Transverse colon (tissue), 4 donors: ENCODE measurements at regions not wholly inside any gene's neighbourhood (a gene's known extent, or its start where the extent isn't known, plus 50 kb on each side); places are given as distances from the start of the nearest gene placed in this dataset.
A peak's percentile ranks its signal among the peaks of the same experiment; 100 is the strongest.

Experiments
- CTCF ChIP-seq, 5 experiments: fragments of 200-600 bp in 3 of 5; fragments of 450-650 bp in 2 of 5; sonication (generic) in 3 of 5; IDR thresholded peaks; 1 replicate in 2 of 5; 2 replicates in 3 of 5; pipeline ENCODE4 v1.5.1; 2016 to 2017; ENCODE audit warnings: antibody characterized with exemption in 5 of 5, inconsistent platforms in 3 of 5, mild to moderate bottlenecking in 2 of 5, moderate library complexity in 1 of 5
- POLR2A ChIP-seq: fragments of 450-650 bp; IDR thresholded peaks from one replicate; pipeline ENCODE4 v1.6.1; 2016; ENCODE audit warnings: antibody characterized with exemption, mild to moderate bottlenecking, moderate library complexity
- POLR2AphosphoS5 ChIP-seq, 3 donors: sonication (generic); formaldehyde crosslinking; IDR thresholded peaks; one replicate each; pipeline ENCODE4 v1.6.1; 2016; ENCODE audit warnings: antibody characterized with exemption in 3 of 3

GRCh38 chr12:22121224-22121623 is 75.2 kb downstream of the CMAS start:
- TF ChIP-seq POLR2AphosphoS5 (IDR thresholded peaks at IDR 0.05) (no peak), CTCF (IDR thresholded peaks at IDR 0.05) (peak in 2 of 5 experiments; percentile 14 to 24), POLR2A (no peak)
